Esophagus muscularis mucosa (tissue), 4 donors: ENCODE measurements at regions not wholly inside any gene's neighbourhood (a gene's known extent, or its start where the extent isn't known, plus 50 kb on each side); places are given as distances from the start of the nearest gene placed in this dataset.
A peak's percentile ranks its signal among the peaks of the same experiment; 100 is the strongest.
"Not testable (repeated sequence)": the region's sequence is repeated elsewhere in the genome, so short reads cannot be mapped to it uniquely, and the experiment has no call there.

Experiments used
- DNase-seq: peaks from one replicate; pipeline ENCODE4 v3.0.0-alpha.2; 2017; ENCODE audit errors: extremely low spot score
- H3K27ac ChIP-seq, 4 donors: fragments of 200-600 bp; sonication (generic); replicated peaks in 1 of 4; 1 replicate in 3 of 4; 2 replicates in 1 of 4; pipeline ENCODE4 v1.5.1; 2016 to 2019; ENCODE audit warnings: mild to moderate bottlenecking in 1 of 4
- H3K27me3 ChIP-seq, 4 donors: fragments of 200-600 bp; sonication (generic); one replicate each; pipeline versions ENCODE4 v1.5.1 to v1.6.0; 2016 to 2019
- H3K36me3 ChIP-seq, 4 donors: fragments of 200-600 bp; sonication (generic); one replicate each; pipeline ENCODE4 v1.5.1; 2016 to 2019
- H3K4me1 ChIP-seq, 4 donors: fragments of 200-600 bp; sonication (generic); one replicate each; pipeline ENCODE4 v1.5.1; 2016 to 2019
- H3K4me3 ChIP-seq, 4 donors: fragments of 200-600 bp; sonication (generic); 1 replicate in 2 of 4; 2 replicates in 2 of 4; pipeline ENCODE4 v1.5.1; 2016 to 2019; ENCODE audit warnings: mild to moderate bottlenecking in 4 of 4, moderate library complexity in 1 of 4
- H3K9me3 ChIP-seq, 4 donors: fragments of 200-600 bp; sonication (generic); 1 replicate in 3 of 4; 2 replicates in 1 of 4; pipeline ENCODE4 v1.5.1; 2016 to 2019
- EP300 ChIP-seq: sonication (generic); formaldehyde crosslinking; IDR thresholded peaks from one replicate; pipeline ENCODE4 v1.6.1; 2017; ENCODE audit warnings: antibody characterized with exemption
- POLR2A ChIP-seq: fragments of 450-650 bp; IDR thresholded peaks from one replicate; pipeline ENCODE4 v1.6.1; 2017; ENCODE audit warnings: antibody characterized with exemption, moderate library complexity, mild to moderate bottlenecking, low read depth
- POLR2AphosphoS5 ChIP-seq, 2 donors: sonication (generic); formaldehyde crosslinking; IDR thresholded peaks; one replicate each; pipeline ENCODE4 v1.6.1; 2017; ENCODE audit warnings: antibody characterized with exemption in 2 of 2
- WGBS: methylation state at CpG from one replicate; pipeline ENCODE4 v1.1.5; 2018; 5-methylcytosine and 5-hydroxymethylcytosine counted together
- intact Hi-C: fragments of 100-400 bp; cut with DNase I; formaldehyde crosslinking; loops from one replicate; pipeline ENCODE4 v1.15.1; 2023
- TF ChIP-seq, protein P1 (sequence below), 3 experiments: fragments of 200-600 bp in 2 of 3; fragments of 450-650 bp in 1 of 3; sonication (generic) in 2 of 3; IDR thresholded peaks; one replicate each; pipeline ENCODE4 v1.5.1; 2017 to 2019; ENCODE audit warnings: antibody characterized with exemption in 3 of 3, mild to moderate bottlenecking in 2 of 3, moderate library complexity in 1 of 3

- no peaks in the 10 kb centered on the region for H3K27me3 ChIP-seq
- no peak overlapping the region for H3K4me3 ChIP-seq
- intact Hi-C loops: no loop called here
- no peak for DNase-seq
- H3K4me1 ChIP-seq: no peaks in the 10 kb centered on the region
- H3K36me3 ChIP-seq: no peaks in the 10 kb centered on the region
- no peak overlapping the region for H3K27ac ChIP-seq
- WGBS: 77% methylated on average over 2 of the region's 2 CpGs
- H3K9me3 ChIP-seq: no peaks in the 10 kb centered on the region
- TF ChIP-seq POLR2A: no peak
- no peak for TF ChIP-seq POLR2AphosphoS5 (IDR thresholded peaks at IDR 0.05)
- TF ChIP-seq, protein P1, sequence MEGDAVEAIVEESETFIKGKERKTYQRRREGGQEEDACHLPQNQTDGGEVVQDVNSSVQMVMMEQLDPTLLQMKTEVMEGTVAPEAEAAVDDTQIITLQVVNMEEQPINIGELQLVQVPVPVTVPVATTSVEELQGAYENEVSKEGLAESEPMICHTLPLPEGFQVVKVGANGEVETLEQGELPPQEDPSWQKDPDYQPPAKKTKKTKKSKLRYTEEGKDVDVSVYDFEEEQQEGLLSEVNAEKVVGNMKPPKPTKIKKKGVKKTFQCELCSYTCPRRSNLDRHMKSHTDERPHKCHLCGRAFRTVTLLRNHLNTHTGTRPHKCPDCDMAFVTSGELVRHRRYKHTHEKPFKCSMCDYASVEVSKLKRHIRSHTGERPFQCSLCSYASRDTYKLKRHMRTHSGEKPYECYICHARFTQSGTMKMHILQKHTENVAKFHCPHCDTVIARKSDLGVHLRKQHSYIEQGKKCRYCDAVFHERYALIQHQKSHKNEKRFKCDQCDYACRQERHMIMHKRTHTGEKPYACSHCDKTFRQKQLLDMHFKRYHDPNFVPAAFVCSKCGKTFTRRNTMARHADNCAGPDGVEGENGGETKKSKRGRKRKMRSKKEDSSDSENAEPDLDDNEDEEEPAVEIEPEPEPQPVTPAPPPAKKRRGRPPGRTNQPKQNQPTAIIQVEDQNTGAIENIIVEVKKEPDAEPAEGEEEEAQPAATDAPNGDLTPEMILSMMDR (IDR thresholded peaks at IDR 0.05): no peak
- TF ChIP-seq EP300: no peak
Measured at GRCh38 chr5:21007781-21008180, 1019.8 kb upstream of the CDH18 start.

- not testable (repeated sequence) for H3K36me3 ChIP-seq
Measured at GRCh38 chr5:20988933-20989332, 1000.9 kb upstream of the CDH18 start.

DNA sequence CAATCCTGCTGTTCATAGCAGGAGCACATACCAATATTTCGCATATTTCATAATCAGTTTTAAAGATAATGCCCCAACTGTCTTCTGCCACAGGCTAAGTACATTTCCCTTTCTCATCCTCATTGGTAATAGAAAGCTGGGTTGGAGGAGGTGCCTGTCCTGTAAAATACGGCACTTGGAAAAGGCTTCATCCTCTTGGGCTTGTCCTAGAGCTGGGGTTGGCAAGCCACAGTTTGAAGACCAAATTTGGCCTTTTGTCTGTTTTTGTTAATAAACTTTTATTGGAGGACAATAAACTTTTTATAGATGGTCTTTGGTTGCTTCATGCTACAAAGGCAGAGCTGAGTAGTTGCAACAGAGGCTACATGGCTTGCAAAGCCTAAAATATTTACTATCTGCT lies 997.8 kb upstream of the CDH18 start:
- no peaks in the 10 kb centered on the region for H3K36me3 ChIP-seq
- TF ChIP-seq EP300: no peak
- TF ChIP-seq POLR2A: no peak
- no peak for TF ChIP-seq POLR2AphosphoS5 (IDR thresholded peaks at IDR 0.05)
- TF ChIP-seq, protein P1 (IDR thresholded peaks at IDR 0.05): no peak
- 82% methylated on average over 2 of the region's 2 CpGs for WGBS
- no peak for DNase-seq
- H3K4me3 ChIP-seq: no peak overlapping the region
- H3K9me3 ChIP-seq: peaks cover 0 to 16% (median 4%) of the 10 kb centered on the region in 4 donors
- no peak overlapping the region for H3K27ac ChIP-seq
- intact Hi-C loops: no loop called here
- H3K27me3 ChIP-seq: no peaks in the 10 kb centered on the region
- no peaks in the 10 kb centered on the region for H3K4me1 ChIP-seq

More at GRCh38 chr5:20988933-20989332, 1000.9 kb upstream of the CDH18 start:
- DNase-seq, H3K4me3 ChIP-seq, H3K4me1 ChIP-seq, intact Hi-C loops, H3K27me3 ChIP-seq, H3K27ac ChIP-seq: not testable (repeated sequence)
- WGBS: 47% methylated on average over 2 of the region's 2 CpGs
- peaks cover 0 to 19% (median 4%) of the 10 kb centered on the region in 4 donors for H3K9me3 ChIP-seq

DNA sequence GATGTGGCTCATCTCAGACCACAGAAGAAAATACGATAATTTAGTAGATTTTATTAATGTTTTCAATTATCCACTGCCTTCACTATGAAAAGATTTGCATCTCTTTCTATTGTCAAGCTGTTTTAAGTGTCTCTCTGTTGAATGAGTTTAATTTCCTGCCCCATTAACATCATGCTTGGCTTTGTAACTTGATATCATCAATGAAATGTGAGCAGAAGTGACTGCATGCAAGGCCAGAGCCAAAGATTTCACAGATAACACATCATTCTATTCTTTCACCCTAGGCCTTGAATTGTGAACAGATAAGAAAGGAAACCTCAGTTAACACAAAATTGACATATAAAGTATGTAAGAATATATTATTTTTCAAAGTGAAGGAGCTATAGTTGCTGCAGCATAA lies 986.4 kb upstream of the CDH18 start:
- no peaks in the 10 kb centered on the region for H3K27me3 ChIP-seq
- DNase-seq: no peak
- TF ChIP-seq POLR2AphosphoS5 (IDR thresholded peaks at IDR 0.05) (no peak), POLR2A (no peak), EP300 (no peak)
- TF ChIP-seq, protein P1 (IDR thresholded peaks at IDR 0.05): no peak
- no peak overlapping the region for H3K4me3 ChIP-seq
- no peak overlapping the region for H3K27ac ChIP-seq
- H3K4me1 ChIP-seq: no peaks in the 10 kb centered on the region
- WGBS: 81% methylated on average over 1 of the region's 1 CpG
- no peaks in the 10 kb centered on the region for H3K36me3 ChIP-seq
- no peaks in the 10 kb centered on the region for H3K9me3 ChIP-seq
- intact Hi-C loops: no loop called here

- TF ChIP-seq POLR2A (no peak), POLR2AphosphoS5 (IDR thresholded peaks at IDR 0.05) (peak; percentile 36 to 50), EP300 (no peak)
- TF ChIP-seq, protein P1 (IDR thresholded peaks at IDR 0.05): no peak
- WGBS: 15% methylated on average over 6 of the region's 7 CpGs
- no peak for DNase-seq
- Histone ChIP-seq H3K9me3 (no peaks in the 10 kb centered on the region), H3K4me1 (no peaks in the 10 kb centered on the region), H3K4me3 (peak overlapping the region; percentile 30 to 42 (median 32)), H3K27me3 (no peaks in the 10 kb centered on the region), H3K36me3 (no peaks in the 10 kb centered on the region), H3K27ac (peak overlapping the region in 1 of 4 donors; percentile 24)
- intact Hi-C loops: no loop called here
Measured at GRCh38 chr5:20972419-20972925, 984.5 kb upstream of the CDH18 start.
